ENCODE measurements at regions not wholly inside any gene's neighbourhood (a gene's known extent, or its start where the extent isn't known, plus 50 kb on each side); places are given as distances from the start of the nearest gene placed in this dataset.

- H3K9me3 ChIP-seq = no peaks in the 10 kb centered on the region
- no peaks in the 10 kb centered on the region for H3K4me1 ChIP-seq
- DNase-seq (ENCODE audit: extremely low spot score in 2 of 2) = no peak
- intact Hi-C loops (cut with DNase I) = no loop called here
- H3K27me3 ChIP-seq = no peaks in the 10 kb centered on the region
- TF ChIP-seq POLR2A (IDR thresholded peaks at IDR 0.05) = no peak
- no peak overlapping the region for H3K27ac ChIP-seq
- no peak overlapping the region for H3K4me3 ChIP-seq
- H3K36me3 ChIP-seq = no peaks in the 10 kb centered on the region
These were observed 105.3 kb upstream of the TPK1 start for GRCh38 chr7:144941127-144941526.

GRCh38 chr7:144937199-144937598, 101.3 kb upstream of the TPK1 start:
- intact Hi-C loops (cut with DNase I) = no loop called here
- Histone ChIP-seq H3K4me3 (no peak overlapping the region), H3K36me3 (no peaks in the 10 kb centered on the region), H3K4me1 (no peaks in the 10 kb centered on the region), H3K27me3 (no peaks in the 10 kb centered on the region), H3K27ac (no peak overlapping the region), H3K9me3 (no peaks in the 10 kb centered on the region)
- TF ChIP-seq POLR2AphosphoS5 (IDR thresholded peaks at IDR 0.05; ENCODE audit: insufficient read depth in 1 of 2, low read depth in 1 of 2) (no peak), POLR2A (IDR thresholded peaks at IDR 0.05) (no peak), CTCF (IDR thresholded peaks at IDR 0.05) (no peak)
- no peak for DNase-seq (ENCODE audit: extremely low spot score in 2 of 2)

GRCh38 chr7:144936314-144936713, 100.5 kb upstream of the TPK1 start:
- Histone ChIP-seq H3K4me1 (no peaks in the 10 kb centered on the region), H3K9me3 (no peaks in the 10 kb centered on the region), H3K27me3 (no peaks in the 10 kb centered on the region), H3K4me3 (no peak overlapping the region), H3K27ac (no peak overlapping the region), H3K36me3 (no peaks in the 10 kb centered on the region)
- intact Hi-C loops (cut with DNase I) = no loop called here
- no peak for DNase-seq (ENCODE audit: extremely low spot score in 2 of 2)
- TF ChIP-seq POLR2A (IDR thresholded peaks at IDR 0.05) (no peak), POLR2AphosphoS5 (IDR thresholded peaks at IDR 0.05; ENCODE audit: insufficient read depth in 1 of 2, low read depth in 1 of 2) (no peak), CTCF (IDR thresholded peaks at IDR 0.05) (no peak)

- intact Hi-C loops (cut with DNase I) = no loop called here
- Histone ChIP-seq H3K36me3 (no peaks in the 10 kb centered on the region), H3K4me1 (no peaks in the 10 kb centered on the region), H3K9me3 (no peaks in the 10 kb centered on the region), H3K27me3 (no peaks in the 10 kb centered on the region), H3K27ac (no peak overlapping the region), H3K4me3 (no peak overlapping the region)
- no peak for TF ChIP-seq POLR2A (IDR thresholded peaks at IDR 0.05)
- TF ChIP-seq POLR2AphosphoS5 (IDR thresholded peaks at IDR 0.05; ENCODE audit: insufficient read depth in 1 of 2, low read depth in 1 of 2) = no peak
- no peak for TF ChIP-seq CTCF (IDR thresholded peaks at IDR 0.05)
- DNase-seq (ENCODE audit: extremely low spot score in 2 of 2) = no peak
These were observed 74.6 kb upstream of the TPK1 start for GRCh38 chr7:144910411-144910810.

GRCh38 chr7:144908943-144909556, 73.2 kb upstream of the TPK1 start:
- intact Hi-C loops (cut with DNase I) = no loop called here
- no peak for DNase-seq (ENCODE audit: extremely low spot score in 2 of 2)
- Histone ChIP-seq H3K27ac (no peak overlapping the region), H3K9me3 (no peaks in the 10 kb centered on the region), H3K4me3 (no peak overlapping the region), H3K4me1 (no peaks in the 10 kb centered on the region), H3K36me3 (no peaks in the 10 kb centered on the region), H3K27me3 (no peaks in the 10 kb centered on the region)
- TF ChIP-seq POLR2A (IDR thresholded peaks at IDR 0.05) (no peak), CTCF (IDR thresholded peaks at IDR 0.05) (no peak), POLR2AphosphoS5 (IDR thresholded peaks at IDR 0.05; ENCODE audit: insufficient read depth in 1 of 2, low read depth in 1 of 2) (no peak)
